Breast epithelium (tissue), 3 donors: ENCODE measurements at regions not wholly inside any gene's neighbourhood (a gene's known extent, or its start where the extent isn't known, plus 50 kb on each side); places are given as distances from the start of the nearest gene placed in this dataset.

Experiments used
- POLR2A ChIP-seq: fragments of 450-650 bp; IDR thresholded peaks from one replicate; pipeline ENCODE4 v1.6.1; 2016; ENCODE audit warnings: antibody characterized with exemption, mild to moderate bottlenecking, moderate library complexity
- POLR2AphosphoS5 ChIP-seq, 3 donors: sonication (generic); formaldehyde crosslinking; IDR thresholded peaks; one replicate each; pipeline ENCODE4 v1.6.1; 2017; ENCODE audit warnings: antibody characterized with exemption in 3 of 3
- TF ChIP-seq, protein P1 (sequence below), 3 donors: fragments of 450-650 bp; IDR thresholded peaks; one replicate each; pipeline ENCODE4 v1.5.1; 2016 to 2017; ENCODE audit warnings: antibody characterized with exemption in 3 of 3, mild to moderate bottlenecking in 3 of 3, moderate library complexity in 3 of 3

DNA sequence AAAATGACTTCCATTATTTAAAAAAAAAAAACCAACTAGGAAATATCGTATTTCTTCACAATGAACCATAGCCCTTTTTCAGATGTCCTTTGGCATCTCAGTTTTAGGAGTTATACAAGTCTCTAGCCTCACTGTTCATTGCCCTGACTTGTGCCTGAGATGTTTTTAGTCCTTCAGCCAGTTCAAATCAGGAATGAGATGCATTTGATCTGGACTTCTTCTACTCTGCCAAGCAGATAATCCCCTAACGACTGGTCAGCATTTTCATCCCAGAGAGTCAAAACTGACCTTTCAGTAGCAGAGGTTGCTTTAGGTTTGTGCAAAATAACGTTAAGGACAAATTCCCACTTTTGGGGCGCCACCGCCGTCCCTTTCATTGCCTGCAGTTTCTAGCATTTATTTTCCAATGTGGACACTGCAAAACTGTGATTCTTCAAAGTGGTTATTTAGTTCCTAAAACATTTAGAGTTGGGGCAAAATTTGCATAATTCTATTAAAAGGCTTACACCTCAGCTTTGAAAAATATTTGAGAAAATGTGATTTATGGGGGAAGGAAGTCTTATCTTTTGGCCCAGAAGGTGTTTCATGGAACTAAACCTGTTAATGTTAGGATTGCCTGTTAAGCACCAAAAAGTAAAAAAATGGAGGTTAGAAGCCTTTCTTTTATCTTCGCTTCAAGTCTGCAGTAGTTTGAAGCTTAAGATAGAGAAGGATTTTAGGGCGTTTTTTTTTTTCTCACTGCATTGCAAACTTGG is 152.0 kb upstream of the SGK1 start:
- TF ChIP-seq, protein P1, sequence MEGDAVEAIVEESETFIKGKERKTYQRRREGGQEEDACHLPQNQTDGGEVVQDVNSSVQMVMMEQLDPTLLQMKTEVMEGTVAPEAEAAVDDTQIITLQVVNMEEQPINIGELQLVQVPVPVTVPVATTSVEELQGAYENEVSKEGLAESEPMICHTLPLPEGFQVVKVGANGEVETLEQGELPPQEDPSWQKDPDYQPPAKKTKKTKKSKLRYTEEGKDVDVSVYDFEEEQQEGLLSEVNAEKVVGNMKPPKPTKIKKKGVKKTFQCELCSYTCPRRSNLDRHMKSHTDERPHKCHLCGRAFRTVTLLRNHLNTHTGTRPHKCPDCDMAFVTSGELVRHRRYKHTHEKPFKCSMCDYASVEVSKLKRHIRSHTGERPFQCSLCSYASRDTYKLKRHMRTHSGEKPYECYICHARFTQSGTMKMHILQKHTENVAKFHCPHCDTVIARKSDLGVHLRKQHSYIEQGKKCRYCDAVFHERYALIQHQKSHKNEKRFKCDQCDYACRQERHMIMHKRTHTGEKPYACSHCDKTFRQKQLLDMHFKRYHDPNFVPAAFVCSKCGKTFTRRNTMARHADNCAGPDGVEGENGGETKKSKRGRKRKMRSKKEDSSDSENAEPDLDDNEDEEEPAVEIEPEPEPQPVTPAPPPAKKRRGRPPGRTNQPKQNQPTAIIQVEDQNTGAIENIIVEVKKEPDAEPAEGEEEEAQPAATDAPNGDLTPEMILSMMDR (IDR thresholded peaks at IDR 0.05) = no peak
- TF ChIP-seq POLR2AphosphoS5 (IDR thresholded peaks at IDR 0.05) (no peak), POLR2A (no peak)
